Rectal smooth muscle tissue (tissue), 1 donor: ENCODE measurements at regions not wholly inside any gene's neighbourhood (a gene's known extent, or its start where the extent isn't known, plus 50 kb on each side); places are given as distances from the start of the nearest gene placed in this dataset.
A peak's percentile ranks its signal among the peaks of the same experiment; 100 is the strongest.
"Not testable (repeated sequence)": the region's sequence is repeated elsewhere in the genome, so short reads cannot be mapped to it uniquely, and the experiment has no call there.

Experiments
- H3K27ac ChIP-seq: one replicate; pipeline ENCODE4 v1.7.0; 2013; ENCODE audit warnings: low read depth, low read length, inconsistent platforms
- H3K27me3 ChIP-seq: one replicate; pipeline ENCODE4 v1.7.0; 2013; ENCODE audit warnings: low read length; ENCODE audit not compliant: control insufficient read depth, insufficient read depth
- H3K36me3 ChIP-seq: one replicate; pipeline ENCODE4 v1.7.0; 2013; ENCODE audit warnings: low read length; ENCODE audit not compliant: control insufficient read depth, insufficient read depth
- H3K4me1 ChIP-seq: one replicate; pipeline ENCODE4 v1.7.0; 2013; ENCODE audit warnings: low read length; ENCODE audit not compliant: control insufficient read depth, insufficient read depth
- H3K4me3 ChIP-seq: one replicate; pipeline ENCODE4 v1.7.0; 2013; ENCODE audit warnings: low read length
- H3K9ac ChIP-seq: one replicate; pipeline ENCODE4 v1.7.0; 2013; ENCODE audit warnings: low read length

DNA sequence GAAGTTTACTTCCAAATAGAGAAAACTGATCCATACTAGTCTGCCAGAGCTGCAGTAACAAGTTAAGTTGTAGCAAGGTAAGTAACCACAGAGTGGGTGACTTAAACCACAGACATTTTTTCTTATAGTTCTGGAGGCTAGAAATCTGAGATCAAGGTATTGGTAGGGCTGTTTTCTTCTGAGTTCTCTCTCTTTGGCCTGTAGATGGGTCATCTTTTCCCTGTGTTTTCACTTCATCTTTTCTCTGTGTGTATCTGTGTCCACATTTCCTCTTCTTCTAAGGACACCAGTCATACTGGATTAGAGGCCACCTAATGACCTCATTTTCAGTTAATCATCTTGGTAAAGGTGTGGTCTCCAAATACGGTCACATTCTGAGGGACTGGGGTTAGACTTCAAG, 142.9 kb upstream of the MEX3C start:
- H3K4me3 ChIP-seq = no peak overlapping the region
- H3K27me3 ChIP-seq = no peaks in the 10 kb centered on the region
- no peaks in the 10 kb centered on the region for H3K4me1 ChIP-seq
- no peaks in the 10 kb centered on the region for H3K36me3 ChIP-seq
- H3K9ac ChIP-seq = no peak overlapping the region
- no peak overlapping the region for H3K27ac ChIP-seq

GRCh38 chr18:51342815-51343214, 145.3 kb upstream of the MEX3C start:
- H3K27me3 ChIP-seq = no peaks in the 10 kb centered on the region
- H3K4me3 ChIP-seq = no peak overlapping the region
- H3K27ac ChIP-seq = no peak overlapping the region
- no peak overlapping the region for H3K9ac ChIP-seq
- H3K36me3 ChIP-seq = no peaks in the 10 kb centered on the region
- no peaks in the 10 kb centered on the region for H3K4me1 ChIP-seq

- no peaks in the 10 kb centered on the region for H3K36me3 ChIP-seq
- no peak overlapping the region for H3K27ac ChIP-seq
- H3K27me3 ChIP-seq = no peaks in the 10 kb centered on the region
- no peak overlapping the region for H3K4me3 ChIP-seq
- no peaks in the 10 kb centered on the region for H3K4me1 ChIP-seq
- no peak overlapping the region for H3K9ac ChIP-seq
These were observed 148.4 kb upstream of the MEX3C start for GRCh38 chr18:51345848-51346391.

DNA sequence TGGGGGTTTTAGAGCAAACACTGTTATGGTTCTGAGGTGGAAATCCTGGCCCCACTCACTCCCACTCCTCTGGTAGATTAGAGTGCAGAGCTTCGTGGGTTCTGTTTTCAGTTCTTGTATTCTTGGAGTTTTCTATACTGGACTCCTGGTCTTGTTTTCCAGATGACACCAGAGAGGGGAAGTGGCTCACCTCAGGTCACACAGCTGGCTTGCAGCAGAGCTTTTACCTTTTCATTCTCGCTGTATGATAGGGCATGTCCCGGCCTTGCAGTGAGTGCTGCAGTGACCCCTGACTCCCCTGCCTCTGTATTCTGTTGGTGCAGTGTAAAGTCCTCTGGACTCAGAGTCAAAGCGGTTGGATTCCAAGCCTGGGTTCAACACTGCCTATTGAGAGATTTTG, 148.9 kb upstream of the MEX3C start:
- Histone ChIP-seq H3K36me3 (no peaks in the 10 kb centered on the region), H3K4me3 (no peak overlapping the region), H3K4me1 (no peaks in the 10 kb centered on the region), H3K9ac (no peak overlapping the region), H3K27ac (no peak overlapping the region), H3K27me3 (no peaks in the 10 kb centered on the region)

DNA sequence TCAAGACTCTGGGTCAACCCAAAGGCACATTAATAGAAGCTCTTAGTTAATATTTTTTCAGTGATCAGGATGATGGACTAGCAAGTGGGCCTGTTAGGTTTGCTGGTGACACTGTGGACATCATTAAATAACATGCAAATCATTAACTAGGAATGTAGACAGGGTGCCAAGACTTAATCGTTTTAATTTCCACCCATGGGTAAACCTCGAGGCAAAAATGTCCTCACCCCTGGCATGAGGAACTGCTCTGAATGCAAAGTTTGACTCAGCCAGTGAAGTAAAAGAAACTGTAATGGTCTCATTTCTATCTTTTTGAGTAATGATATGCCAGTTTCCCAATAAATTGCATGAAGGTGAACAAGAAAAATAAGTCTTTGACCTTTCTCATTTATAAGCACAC, 152.6 kb upstream of the MEX3C start:
- Histone ChIP-seq H3K4me1 (no peaks in the 10 kb centered on the region), H3K27me3 (no peaks in the 10 kb centered on the region), H3K27ac (no peak overlapping the region), H3K36me3 (no peaks in the 10 kb centered on the region), H3K9ac (no peak overlapping the region), H3K4me3 (no peak overlapping the region)

DNA sequence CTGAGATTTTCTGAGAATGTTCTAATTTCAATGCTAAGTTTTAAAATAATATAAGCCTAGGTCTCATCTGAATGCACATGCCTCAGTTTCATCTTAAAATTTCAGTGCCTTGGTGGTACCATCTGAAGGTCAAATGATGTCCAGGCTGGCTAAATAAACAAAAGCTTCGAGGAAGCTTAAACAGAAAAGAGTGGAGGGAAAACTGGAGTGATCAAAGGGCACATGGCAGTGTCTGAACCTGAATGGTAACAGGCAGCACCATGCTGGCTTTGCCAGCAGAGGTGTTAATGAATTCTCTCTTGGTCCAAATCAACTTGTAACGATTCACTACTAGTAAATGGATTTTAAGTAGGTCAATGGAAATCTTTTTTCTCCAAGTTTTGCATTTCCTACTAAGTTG, 158.4 kb upstream of the MEX3C start:
- Histone ChIP-seq H3K4me1 (no peaks in the 10 kb centered on the region), H3K4me3 (no peak overlapping the region), H3K27ac (no peak overlapping the region), H3K36me3 (no peaks in the 10 kb centered on the region), H3K9ac (no peak overlapping the region), H3K27me3 (no peaks in the 10 kb centered on the region)

DNA sequence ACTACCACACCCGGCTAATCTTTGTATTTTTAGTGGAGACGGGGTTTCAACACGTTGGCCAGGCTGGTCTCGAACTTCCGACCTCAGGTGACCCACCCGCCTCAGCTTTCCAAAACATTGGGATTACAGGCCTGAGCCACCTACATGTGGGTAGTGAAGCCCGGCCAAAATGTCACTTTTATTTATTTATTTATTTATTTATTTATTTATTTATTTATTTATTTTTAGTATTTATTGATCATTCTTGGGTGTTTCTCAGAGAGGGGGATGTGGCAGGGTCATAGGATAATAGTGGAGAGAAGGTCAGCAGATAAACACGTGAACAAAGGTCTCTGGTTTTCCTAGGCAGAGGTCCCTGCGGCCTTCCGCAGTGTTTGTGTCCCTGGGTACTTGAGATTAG, 162.8 kb upstream of the MEX3C start:
- not testable (repeated sequence) for H3K4me3 ChIP-seq, H3K27ac ChIP-seq, H3K4me1 ChIP-seq, H3K27me3 ChIP-seq, H3K36me3 ChIP-seq, H3K9ac ChIP-seq

DNA sequence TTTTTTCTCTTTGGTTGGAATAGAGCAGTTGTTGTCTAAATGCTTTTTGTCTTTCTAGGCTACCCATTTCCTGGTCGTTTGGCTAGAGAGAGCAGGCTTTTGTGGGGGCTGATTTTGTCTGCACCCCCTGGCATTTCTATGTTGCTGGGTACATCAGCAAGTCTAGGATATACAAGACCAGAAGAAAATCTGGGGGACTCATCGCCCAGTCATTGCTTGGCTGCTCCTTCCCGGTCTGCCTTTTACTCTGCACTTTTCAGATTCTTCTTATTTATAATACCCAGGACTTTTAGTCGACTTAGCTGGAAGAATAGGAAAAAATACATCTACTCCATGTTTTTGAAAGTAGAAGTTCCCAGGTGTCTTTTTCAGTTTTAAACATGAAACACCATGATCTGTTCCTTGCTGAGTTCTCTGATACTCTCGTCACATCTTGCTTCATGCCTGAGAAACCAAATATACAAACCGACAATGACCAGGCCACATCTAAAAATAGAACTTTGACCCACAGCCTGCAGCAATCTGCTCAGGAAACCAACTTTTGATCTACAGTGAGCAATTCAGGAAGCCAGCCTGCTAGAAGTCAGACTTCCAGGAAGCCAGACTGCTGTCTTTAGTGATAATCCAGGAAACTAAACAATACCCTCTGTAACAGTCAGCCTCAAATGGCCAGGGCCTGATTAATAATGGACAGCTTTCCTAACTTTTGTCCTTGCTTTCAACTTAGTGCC, 163.8 kb upstream of the MEX3C start:
- peak overlapping the region; percentile 61 for H3K27ac ChIP-seq
- H3K36me3 ChIP-seq = no peaks in the 10 kb centered on the region
- H3K27me3 ChIP-seq = no peaks in the 10 kb centered on the region
- H3K4me3 ChIP-seq = no peak overlapping the region
- peaks cover 5% of the 10 kb centered on the region for H3K4me1 ChIP-seq
- H3K9ac ChIP-seq = no peak overlapping the region

DNA sequence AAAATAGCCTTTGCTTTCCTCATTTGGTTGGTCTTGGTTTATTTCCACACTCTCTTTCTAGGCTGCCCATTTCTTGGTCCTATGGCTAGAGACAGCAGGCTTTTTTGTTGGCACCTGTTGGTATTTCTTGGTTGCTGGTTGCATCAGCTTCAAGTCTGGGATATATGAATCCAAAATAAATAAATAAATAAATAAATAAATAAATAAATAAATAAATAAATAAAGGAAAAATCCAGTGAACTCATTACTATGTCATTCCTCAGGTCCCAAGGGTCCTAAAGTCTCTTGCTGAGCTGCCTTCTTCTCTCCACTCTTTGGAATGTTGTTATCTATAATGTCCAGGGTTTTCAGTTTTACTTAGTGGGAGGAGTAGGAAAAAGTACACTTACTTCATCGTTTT, 165.9 kb upstream of the MEX3C start:
- no peak overlapping the region for H3K4me3 ChIP-seq
- no peaks in the 10 kb centered on the region for H3K27me3 ChIP-seq
- no peaks in the 10 kb centered on the region for H3K36me3 ChIP-seq
- no peak overlapping the region for H3K9ac ChIP-seq
- H3K4me1 ChIP-seq = peaks cover 5% of the 10 kb centered on the region
- H3K27ac ChIP-seq = no peak overlapping the region

- Histone ChIP-seq H3K27me3 (no peaks in the 10 kb centered on the region), H3K27ac (no peak overlapping the region), H3K4me3 (no peak overlapping the region), H3K9ac (no peak overlapping the region), H3K4me1 (no peaks in the 10 kb centered on the region), H3K36me3 (no peaks in the 10 kb centered on the region)
These were observed 173.5 kb upstream of the MEX3C start for GRCh38 chr18:51370996-51371395.

DNA sequence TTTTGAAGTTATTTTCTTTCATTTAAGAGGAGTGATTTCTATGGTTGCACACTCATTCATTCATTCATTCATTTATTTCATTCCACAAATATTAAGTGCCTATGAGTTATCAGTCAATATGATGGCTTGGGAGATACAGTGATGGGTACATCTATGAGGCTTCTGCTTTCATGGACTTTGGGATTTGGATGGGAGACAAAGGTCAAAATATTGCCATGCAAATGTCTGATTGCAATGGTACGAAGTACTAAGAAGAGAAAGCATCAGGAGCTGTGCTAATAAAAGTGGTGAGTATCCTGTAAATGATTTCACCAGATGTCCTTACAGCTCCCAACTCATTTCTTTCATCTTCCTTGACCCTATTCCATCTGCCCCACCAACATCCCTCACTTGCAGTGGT, 174.4 kb upstream of the MEX3C start:
- Histone ChIP-seq H3K9ac (no peak overlapping the region), H3K27me3 (no peaks in the 10 kb centered on the region), H3K4me1 (no peaks in the 10 kb centered on the region), H3K27ac (no peak overlapping the region), H3K36me3 (no peaks in the 10 kb centered on the region), H3K4me3 (no peak overlapping the region)

DNA sequence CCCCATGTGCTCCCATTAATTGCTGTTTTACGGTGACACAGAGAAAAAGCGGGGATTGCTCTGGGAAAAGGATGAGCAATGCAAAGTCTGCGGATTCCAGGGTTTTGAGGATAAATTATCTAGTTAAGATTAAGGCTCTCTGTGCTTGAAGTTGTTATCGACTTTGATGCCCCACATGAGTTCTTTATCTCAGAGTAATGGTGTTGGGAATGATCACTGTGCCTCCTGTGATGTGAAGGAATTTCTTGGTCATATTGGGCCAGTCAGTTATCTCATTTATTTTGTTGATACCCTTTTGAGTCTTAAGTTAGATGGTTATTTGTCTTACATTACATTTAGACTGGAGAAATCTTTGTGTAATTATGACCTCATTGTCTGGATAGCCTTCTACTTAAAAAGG, 184.6 kb upstream of the MEX3C start:
- H3K27ac ChIP-seq = no peak overlapping the region
- no peaks in the 10 kb centered on the region for H3K27me3 ChIP-seq
- no peak overlapping the region for H3K9ac ChIP-seq
- no peaks in the 10 kb centered on the region for H3K4me1 ChIP-seq
- no peak overlapping the region for H3K4me3 ChIP-seq
- no peaks in the 10 kb centered on the region for H3K36me3 ChIP-seq

DNA sequence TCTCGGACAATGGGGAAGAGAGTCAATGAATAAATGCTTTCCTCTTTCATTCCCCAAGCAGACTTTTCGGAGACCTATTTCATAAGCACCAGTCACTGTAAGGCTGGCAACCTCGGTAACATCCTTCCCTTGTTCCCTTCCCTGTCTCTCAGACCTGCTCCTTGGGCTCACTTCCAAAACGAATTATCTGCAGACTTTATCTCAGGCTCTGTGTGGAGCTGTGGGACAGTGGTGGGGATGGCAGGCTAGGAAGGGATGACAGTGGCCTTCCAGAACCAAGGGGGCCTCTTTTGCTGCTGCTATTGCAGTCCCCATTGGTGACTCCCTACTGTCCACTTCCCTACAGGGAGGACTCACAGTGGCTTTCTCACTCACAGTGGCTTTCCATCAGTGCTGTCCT, 185.6 kb upstream of the MEX3C start:
- Histone ChIP-seq H3K4me1 (no peaks in the 10 kb centered on the region), H3K27me3 (no peaks in the 10 kb centered on the region), H3K27ac (no peak overlapping the region), H3K36me3 (no peaks in the 10 kb centered on the region), H3K9ac (no peak overlapping the region), H3K4me3 (no peak overlapping the region)
